ENCODE measurements at regions not wholly inside any gene's neighbourhood (a gene's known extent, or its start where the extent isn't known, plus 50 kb on each side); places are given as distances from the start of the nearest gene placed in this dataset.
A peak's percentile ranks its signal among the peaks of the same experiment; 100 is the strongest.

DNA sequence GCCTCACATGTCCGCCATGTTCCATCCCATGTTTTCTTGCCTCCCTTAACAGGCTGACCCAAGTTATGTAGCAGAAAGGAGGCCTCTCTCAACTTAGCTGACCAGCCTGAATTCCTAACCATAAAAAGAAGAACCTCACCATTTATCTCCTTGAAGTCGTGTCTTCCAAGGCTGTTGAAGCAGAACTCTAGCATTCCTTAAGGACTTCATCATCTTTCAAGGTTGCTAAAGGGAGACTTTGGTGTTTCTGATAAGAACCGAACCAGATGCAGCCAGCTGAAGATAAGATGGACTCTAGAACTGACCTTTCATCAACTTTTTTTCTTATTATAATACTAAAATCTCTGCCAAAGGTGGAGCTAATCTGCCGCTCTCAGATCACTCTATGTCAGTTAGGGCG, 571.7 kb upstream of the SLC35B3 start:
- Histone ChIP-seq H4K91ac (ENCODE audit: low read depth, low read length) (no peak overlapping the region), H4K8ac (ENCODE audit: low read depth, low read length) (no peak overlapping the region), H3K79me2 (ENCODE audit: control insufficient read depth, insufficient read depth, low read length, poor library complexity) (no peaks in the 10 kb centered on the region), H2BK12ac (ENCODE audit: low read length) (no peak overlapping the region), H3K14ac (ENCODE audit: low read length) (no peak overlapping the region), H3K23ac (ENCODE audit: low read length) (no peak overlapping the region), H2BK5ac (ENCODE audit: low read depth, low read length, poor library complexity) (no peak overlapping the region), H2AFZ (ENCODE audit: insufficient read depth, low read length, poor library complexity) (no peak overlapping the region), H3K9me3 (ENCODE audit: insufficient read depth, low read depth, low read length) (no peaks in the 10 kb centered on the region), H2AK5ac (ENCODE audit: low read length) (no peak overlapping the region), H3K4me3 (ENCODE audit: low read depth, low read length) (no peak overlapping the region), H3K9ac (ENCODE audit: low read length) (no peak overlapping the region), H3K18ac (ENCODE audit: low read length) (no peak overlapping the region), H3K79me1 (ENCODE audit: low read length) (peaks cover 2% of the 10 kb centered on the region), H2BK120ac (ENCODE audit: insufficient read depth, low read length, poor library complexity) (no peak overlapping the region), H3K27ac (ENCODE audit: low read depth, low read length) (no peak overlapping the region), H4K12ac (ENCODE audit: low read depth, low read length) (no peak overlapping the region), H3K36me3 (ENCODE audit: control insufficient read depth in 1 of 2, insufficient read depth in 2 of 2, low read length in 2 of 2) (no peaks in the 10 kb centered on the region), H3K4me1 (ENCODE audit: control insufficient read depth in 1 of 2, insufficient read depth in 2 of 2, low read length in 2 of 2) (peaks cover 0 to 3% of the 10 kb centered on the region in 2 experiments), H3K27me3 (ENCODE audit: insufficient read depth, low read length) (no peaks in the 10 kb centered on the region), H3K4me2 (ENCODE audit: low read length) (no peak overlapping the region), H3K4ac (ENCODE audit: low read depth, low read length) (no peak overlapping the region)
- WGBS (ENCODE audit: extremely low coverage, insufficient coverage, insufficient read length), result no CpG with 5 or more reads among the region's 5 CpGs
- DNase-seq, result peak in 1 of 2 donors; percentile 3

DNA sequence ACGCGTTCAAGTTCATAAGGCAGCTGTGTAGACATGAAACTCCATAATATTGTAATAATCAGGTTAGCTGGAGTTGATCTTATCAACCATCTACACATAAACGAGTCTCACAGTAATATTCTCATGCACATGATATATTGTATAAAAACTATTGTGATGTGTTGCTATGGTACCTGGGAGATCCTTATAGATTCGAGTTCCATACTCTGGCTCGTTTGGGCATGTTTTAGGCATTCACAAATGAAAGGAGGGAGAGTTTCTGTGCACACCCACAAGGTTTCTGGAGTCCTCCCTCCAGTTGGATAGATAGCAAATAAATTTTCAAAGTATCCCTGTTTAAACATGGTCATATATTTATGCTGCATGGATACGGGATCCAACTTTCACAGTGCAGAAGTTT, 567.5 kb upstream of the SLC35B3 start:
- H3K27ac ChIP-seq (ENCODE audit: low read depth, low read length), result no peak overlapping the region
- H3K4me1 ChIP-seq (ENCODE audit: control insufficient read depth in 1 of 2, insufficient read depth in 2 of 2, low read length in 2 of 2), result peaks cover 0 to 3% of the 10 kb centered on the region in 2 experiments
- no peaks in the 10 kb centered on the region for H3K9me3 ChIP-seq (ENCODE audit: insufficient read depth, low read depth, low read length)
- no peaks in the 10 kb centered on the region for H3K27me3 ChIP-seq (ENCODE audit: insufficient read depth, low read length)
- H3K14ac ChIP-seq (ENCODE audit: low read length), result no peak overlapping the region
- H4K8ac ChIP-seq (ENCODE audit: low read depth, low read length), result no peak overlapping the region
- no peak overlapping the region for H3K4ac ChIP-seq (ENCODE audit: low read depth, low read length)
- H3K18ac ChIP-seq (ENCODE audit: low read length), result no peak overlapping the region
- H2BK5ac ChIP-seq (ENCODE audit: low read depth, low read length, poor library complexity), result no peak overlapping the region
- no peak overlapping the region for H3K9ac ChIP-seq (ENCODE audit: low read length)
- WGBS (ENCODE audit: extremely low coverage, insufficient coverage, insufficient read length), result no CpG with 5 or more reads among the region's 6 CpGs
- no peak overlapping the region for H4K12ac ChIP-seq (ENCODE audit: low read depth, low read length)
- no peak overlapping the region for H3K4me3 ChIP-seq (ENCODE audit: low read depth, low read length)
- H2BK120ac ChIP-seq (ENCODE audit: insufficient read depth, low read length, poor library complexity), result no peak overlapping the region
- H3K4me2 ChIP-seq (ENCODE audit: low read length), result no peak overlapping the region
- H3K36me3 ChIP-seq (ENCODE audit: control insufficient read depth in 1 of 2, insufficient read depth in 2 of 2, low read length in 2 of 2), result no peaks in the 10 kb centered on the region
- DNase-seq, result no peak
- no peak overlapping the region for H2BK12ac ChIP-seq (ENCODE audit: low read length)
- H4K91ac ChIP-seq (ENCODE audit: low read depth, low read length), result no peak overlapping the region
- no peak overlapping the region for H3K23ac ChIP-seq (ENCODE audit: low read length)
- H3K79me1 ChIP-seq (ENCODE audit: low read length), result peaks cover 2% of the 10 kb centered on the region
- no peaks in the 10 kb centered on the region for H3K79me2 ChIP-seq (ENCODE audit: control insufficient read depth, insufficient read depth, low read length, poor library complexity)
- H2AFZ ChIP-seq (ENCODE audit: insufficient read depth, low read length, poor library complexity), result no peak overlapping the region
- no peak overlapping the region for H2AK5ac ChIP-seq (ENCODE audit: low read length)

DNA sequence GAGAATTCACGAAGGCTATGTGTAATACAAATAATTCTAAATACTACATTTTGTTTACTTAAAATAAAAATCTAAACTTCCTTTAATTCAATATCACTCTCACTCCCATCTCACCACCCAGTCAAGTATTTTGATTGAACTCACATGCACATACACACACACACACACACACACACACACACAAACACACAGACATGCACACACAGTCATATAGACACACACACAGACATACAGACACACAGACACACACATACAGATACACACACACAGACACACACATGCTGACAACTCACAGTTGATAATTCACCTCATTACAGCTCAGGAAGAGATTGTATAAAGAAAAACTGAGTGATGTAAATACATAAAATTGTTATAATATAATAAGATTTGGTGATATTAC, 559.8 kb upstream of the SLC35B3 start:
- Histone ChIP-seq H4K91ac (ENCODE audit: low read depth, low read length) (no peak overlapping the region), H3K4ac (ENCODE audit: low read depth, low read length) (no peak overlapping the region), H3K14ac (ENCODE audit: low read length) (no peak overlapping the region), H3K79me1 (ENCODE audit: low read length) (no peaks in the 10 kb centered on the region), H3K9me3 (ENCODE audit: insufficient read depth, low read depth, low read length) (no peaks in the 10 kb centered on the region), H2BK120ac (ENCODE audit: insufficient read depth, low read length, poor library complexity) (no peak overlapping the region), H4K8ac (ENCODE audit: low read depth, low read length) (no peak overlapping the region), H3K36me3 (ENCODE audit: control insufficient read depth in 1 of 2, insufficient read depth in 2 of 2, low read length in 2 of 2) (no peaks in the 10 kb centered on the region), H3K4me3 (ENCODE audit: low read depth, low read length) (no peak overlapping the region), H3K27me3 (ENCODE audit: insufficient read depth, low read length) (no peaks in the 10 kb centered on the region), H3K79me2 (ENCODE audit: control insufficient read depth, insufficient read depth, low read length, poor library complexity) (no peaks in the 10 kb centered on the region), H3K27ac (ENCODE audit: low read depth, low read length) (no peak overlapping the region), H3K18ac (ENCODE audit: low read length) (no peak overlapping the region), H3K23ac (ENCODE audit: low read length) (no peak overlapping the region), H2AFZ (ENCODE audit: insufficient read depth, low read length, poor library complexity) (no peak overlapping the region), H2BK12ac (ENCODE audit: low read length) (no peak overlapping the region), H3K4me2 (ENCODE audit: low read length) (no peak overlapping the region), H2BK5ac (ENCODE audit: low read depth, low read length, poor library complexity) (no peak overlapping the region), H3K9ac (ENCODE audit: low read length) (no peak overlapping the region), H3K4me1 (ENCODE audit: control insufficient read depth in 1 of 2, insufficient read depth in 2 of 2, low read length in 2 of 2) (no peaks in the 10 kb centered on the region), H4K12ac (ENCODE audit: low read depth, low read length) (no peak overlapping the region), H2AK5ac (ENCODE audit: low read length) (no peak overlapping the region)
- DNase-seq, result no peak
- no CpG with 5 or more reads among the region's 1 CpG for WGBS (ENCODE audit: extremely low coverage, insufficient coverage, insufficient read length)

DNA sequence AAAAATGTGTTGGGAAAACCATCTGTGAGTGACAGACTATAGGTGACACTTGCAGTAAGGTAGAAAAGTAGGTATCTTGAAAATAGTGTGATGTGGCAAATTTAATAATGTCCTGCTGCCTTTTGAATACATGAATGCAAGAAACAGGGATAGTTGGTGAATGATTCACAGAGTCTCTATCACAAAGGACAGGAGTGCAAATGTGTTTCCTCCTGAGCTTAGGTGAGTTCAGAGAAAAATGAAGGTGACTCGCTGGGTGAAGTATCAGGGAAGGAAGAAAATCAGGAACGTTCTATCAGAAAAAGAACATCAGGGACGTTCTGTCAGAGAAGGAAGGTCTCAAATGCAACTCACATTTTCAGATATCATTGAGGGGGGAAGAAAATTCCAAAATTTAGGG, 557.8 kb upstream of the SLC35B3 start:
- Histone ChIP-seq H3K9ac (ENCODE audit: low read length) (no peak overlapping the region), H3K18ac (ENCODE audit: low read length) (no peak overlapping the region), H2BK5ac (ENCODE audit: low read depth, low read length, poor library complexity) (no peak overlapping the region), H3K36me3 (ENCODE audit: control insufficient read depth in 1 of 2, insufficient read depth in 2 of 2, low read length in 2 of 2) (no peaks in the 10 kb centered on the region), H3K4me2 (ENCODE audit: low read length) (no peak overlapping the region), H3K9me3 (ENCODE audit: insufficient read depth, low read depth, low read length) (no peaks in the 10 kb centered on the region), H3K4me1 (ENCODE audit: control insufficient read depth in 1 of 2, insufficient read depth in 2 of 2, low read length in 2 of 2) (no peaks in the 10 kb centered on the region), H2AFZ (ENCODE audit: insufficient read depth, low read length, poor library complexity) (no peak overlapping the region), H3K27ac (ENCODE audit: low read depth, low read length) (no peak overlapping the region), H3K4me3 (ENCODE audit: low read depth, low read length) (no peak overlapping the region), H2BK12ac (ENCODE audit: low read length) (no peak overlapping the region), H3K79me2 (ENCODE audit: control insufficient read depth, insufficient read depth, low read length, poor library complexity) (no peaks in the 10 kb centered on the region), H3K79me1 (ENCODE audit: low read length) (no peaks in the 10 kb centered on the region), H2AK5ac (ENCODE audit: low read length) (no peak overlapping the region), H4K91ac (ENCODE audit: low read depth, low read length) (no peak overlapping the region), H3K4ac (ENCODE audit: low read depth, low read length) (no peak overlapping the region), H4K12ac (ENCODE audit: low read depth, low read length) (no peak overlapping the region), H4K8ac (ENCODE audit: low read depth, low read length) (no peak overlapping the region), H3K27me3 (ENCODE audit: insufficient read depth, low read length) (no peaks in the 10 kb centered on the region), H3K14ac (ENCODE audit: low read length) (no peak overlapping the region), H2BK120ac (ENCODE audit: insufficient read depth, low read length, poor library complexity) (no peak overlapping the region), H3K23ac (ENCODE audit: low read length) (no peak overlapping the region)
- no peak for DNase-seq
- WGBS (ENCODE audit: extremely low coverage, insufficient coverage, insufficient read length), result no CpG with 5 or more reads among the region's 3 CpGs
